ENCODE measurements at regions not wholly inside any gene's neighbourhood (a gene's known extent, or its start where the extent isn't known, plus 50 kb on each side); places are given as distances from the start of the nearest gene placed in this dataset.

DNA sequence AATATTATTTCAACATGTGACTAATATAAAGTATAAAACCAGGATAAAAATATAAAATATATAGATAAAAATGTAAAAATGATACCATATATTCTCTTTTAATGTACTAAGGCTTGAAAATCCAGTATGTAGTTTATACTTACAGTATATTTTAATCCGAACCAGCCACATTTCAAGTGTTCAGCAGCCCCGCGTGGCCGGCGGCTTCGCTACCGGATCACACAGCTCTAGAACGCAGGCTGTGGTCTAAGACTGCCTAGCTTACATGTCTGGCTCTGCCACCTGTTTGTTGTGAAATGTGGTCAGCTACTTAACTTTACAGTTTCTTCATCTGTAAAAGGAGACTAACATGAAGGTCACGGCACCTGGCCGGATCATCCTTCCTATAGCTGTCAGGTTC lies 189.7 kb upstream of the TBX3 start:
- Histone ChIP-seq H3K4me1 (no peaks in the 10 kb centered on the region), H3K36me3 (no peaks in the 10 kb centered on the region), H3K9me3 (no peaks in the 10 kb centered on the region), H3K27ac (no peak overlapping the region), H3K4me3 (no peak overlapping the region), H3K27me3 (no peaks in the 10 kb centered on the region)
- in situ Hi-C loops (cut with MboI; ENCODE audit: low pct_ligation_motif_present in 1 of 4, low pct_unique_long_range_greater_than_20kb in 1 of 4, low sequenced_read_pairs in 3 of 4) (no loop called here), intact Hi-C loops (cut with DNase I; ENCODE audit: low total_unique reads) (no loop called here)
- 95% methylated on average over 5 to 10 of the region's 10 CpGs for WGBS, 2 donors (ENCODE audit: low coverage in 1 of 2)
- DNase-seq: no peak
- no peak for TF ChIP-seq POLR2A (IDR thresholded peaks at IDR 0.05)
- TF ChIP-seq POLR2AphosphoS5 (IDR thresholded peaks at IDR 0.05): no peak
- TF ChIP-seq, protein P1, sequence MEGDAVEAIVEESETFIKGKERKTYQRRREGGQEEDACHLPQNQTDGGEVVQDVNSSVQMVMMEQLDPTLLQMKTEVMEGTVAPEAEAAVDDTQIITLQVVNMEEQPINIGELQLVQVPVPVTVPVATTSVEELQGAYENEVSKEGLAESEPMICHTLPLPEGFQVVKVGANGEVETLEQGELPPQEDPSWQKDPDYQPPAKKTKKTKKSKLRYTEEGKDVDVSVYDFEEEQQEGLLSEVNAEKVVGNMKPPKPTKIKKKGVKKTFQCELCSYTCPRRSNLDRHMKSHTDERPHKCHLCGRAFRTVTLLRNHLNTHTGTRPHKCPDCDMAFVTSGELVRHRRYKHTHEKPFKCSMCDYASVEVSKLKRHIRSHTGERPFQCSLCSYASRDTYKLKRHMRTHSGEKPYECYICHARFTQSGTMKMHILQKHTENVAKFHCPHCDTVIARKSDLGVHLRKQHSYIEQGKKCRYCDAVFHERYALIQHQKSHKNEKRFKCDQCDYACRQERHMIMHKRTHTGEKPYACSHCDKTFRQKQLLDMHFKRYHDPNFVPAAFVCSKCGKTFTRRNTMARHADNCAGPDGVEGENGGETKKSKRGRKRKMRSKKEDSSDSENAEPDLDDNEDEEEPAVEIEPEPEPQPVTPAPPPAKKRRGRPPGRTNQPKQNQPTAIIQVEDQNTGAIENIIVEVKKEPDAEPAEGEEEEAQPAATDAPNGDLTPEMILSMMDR (IDR thresholded peaks at IDR 0.05): no peak
- TF ChIP-seq EP300 (IDR thresholded peaks at IDR 0.05; ENCODE audit: low read depth): no peak

DNA sequence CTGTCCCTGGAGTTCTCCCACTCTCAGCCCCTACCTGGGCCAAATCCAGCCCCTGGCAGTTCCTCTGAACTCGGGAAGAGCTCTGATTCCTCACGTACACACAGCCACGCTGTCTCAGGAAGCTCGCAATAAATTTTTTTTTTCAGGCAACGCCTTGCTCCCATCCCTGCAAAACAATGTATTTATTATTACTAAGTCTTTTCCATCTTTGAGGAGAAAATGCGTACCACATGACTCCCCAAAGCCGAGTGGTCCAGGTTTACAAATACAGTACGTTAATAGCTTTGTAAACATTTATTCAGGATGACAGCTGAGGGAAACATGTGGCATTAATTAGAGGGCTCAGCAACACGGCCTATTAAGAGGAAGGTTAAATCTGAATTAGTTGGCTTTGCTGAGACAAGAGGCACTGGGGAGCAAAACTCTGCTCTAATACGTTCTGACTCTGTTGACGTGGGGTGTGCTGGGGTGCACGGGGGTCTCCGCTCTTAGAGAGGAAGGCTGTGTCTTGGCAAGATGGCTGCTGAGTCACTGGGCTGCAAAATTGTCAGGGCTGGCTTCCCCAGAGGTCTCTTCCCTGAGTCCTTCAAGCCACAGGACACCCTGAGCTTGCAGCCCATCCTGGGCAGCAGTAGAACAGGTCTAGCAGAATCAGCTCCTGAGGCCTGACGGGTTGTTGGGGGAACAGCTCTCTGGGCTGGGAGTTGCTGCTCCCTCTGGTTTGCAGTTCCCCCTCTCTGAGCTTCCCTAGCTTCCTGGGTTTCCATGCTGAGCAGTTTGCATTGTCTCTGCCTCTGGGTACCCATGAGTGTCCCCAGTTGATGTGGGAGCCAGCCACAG lies 185.2 kb upstream of the TBX3 start:
- Histone ChIP-seq H3K27ac (no peak overlapping the region), H3K4me1 (no peaks in the 10 kb centered on the region), H3K4me3 (no peak overlapping the region), H3K9me3 (no peaks in the 10 kb centered on the region), H3K36me3 (no peaks in the 10 kb centered on the region), H3K27me3 (no peaks in the 10 kb centered on the region)
- no peak for DNase-seq
- in situ Hi-C loops (cut with MboI; ENCODE audit: low pct_ligation_motif_present in 1 of 4, low pct_unique_long_range_greater_than_20kb in 1 of 4, low sequenced_read_pairs in 3 of 4): no loop called here
- TF ChIP-seq, protein P1 (IDR thresholded peaks at IDR 0.05): no peak
- TF ChIP-seq POLR2AphosphoS5 (IDR thresholded peaks at IDR 0.05): no peak
- no peak for TF ChIP-seq EP300 (IDR thresholded peaks at IDR 0.05; ENCODE audit: low read depth)
- TF ChIP-seq POLR2A (IDR thresholded peaks at IDR 0.05): no peak
- WGBS, 2 donors (ENCODE audit: low coverage in 1 of 2): 33 to 44% methylated on average over 8 to 14 of the region's 14 CpGs
- intact Hi-C loops (cut with DNase I; ENCODE audit: low total_unique reads): no loop called here

DNA sequence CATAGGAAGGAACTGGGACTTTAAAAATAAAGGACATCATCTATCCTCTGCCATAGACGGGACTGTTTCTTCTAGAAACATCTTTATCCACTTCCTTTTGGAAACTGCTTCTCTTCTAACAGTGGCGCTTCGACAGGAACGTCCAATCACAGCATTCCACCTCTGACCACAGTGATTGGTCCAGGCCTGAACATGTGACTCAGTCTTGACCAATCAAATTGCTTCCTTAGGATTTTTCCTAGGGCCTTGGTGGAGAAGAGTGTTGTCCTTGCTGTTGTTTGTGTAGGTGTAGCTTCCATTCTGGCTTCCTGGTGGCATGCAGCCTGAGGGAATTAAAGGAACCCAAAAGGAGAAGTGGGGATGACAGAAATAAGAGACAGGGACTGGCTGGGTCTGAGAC lies 182.4 kb upstream of the TBX3 start:
- Histone ChIP-seq H3K4me3 (no peak overlapping the region), H3K4me1 (no peaks in the 10 kb centered on the region), H3K36me3 (no peaks in the 10 kb centered on the region), H3K9me3 (no peaks in the 10 kb centered on the region), H3K27ac (no peak overlapping the region), H3K27me3 (no peaks in the 10 kb centered on the region)
- no peak for TF ChIP-seq POLR2AphosphoS5 (IDR thresholded peaks at IDR 0.05)
- TF ChIP-seq POLR2A (IDR thresholded peaks at IDR 0.05): no peak
- TF ChIP-seq, protein P1 (IDR thresholded peaks at IDR 0.05): no peak
- TF ChIP-seq EP300 (IDR thresholded peaks at IDR 0.05; ENCODE audit: low read depth): no peak
- no peak for DNase-seq
- intact Hi-C loops (cut with DNase I; ENCODE audit: low total_unique reads) (no loop called here), in situ Hi-C loops (cut with MboI; ENCODE audit: low pct_ligation_motif_present in 1 of 4, low pct_unique_long_range_greater_than_20kb in 1 of 4, low sequenced_read_pairs in 3 of 4) (no loop called here)
- WGBS, 2 donors (ENCODE audit: low coverage in 1 of 2): 95% methylated on average over 4 of the region's 4 CpGs; no CpG with 5 or more reads in 1 of the 2 donors

DNA sequence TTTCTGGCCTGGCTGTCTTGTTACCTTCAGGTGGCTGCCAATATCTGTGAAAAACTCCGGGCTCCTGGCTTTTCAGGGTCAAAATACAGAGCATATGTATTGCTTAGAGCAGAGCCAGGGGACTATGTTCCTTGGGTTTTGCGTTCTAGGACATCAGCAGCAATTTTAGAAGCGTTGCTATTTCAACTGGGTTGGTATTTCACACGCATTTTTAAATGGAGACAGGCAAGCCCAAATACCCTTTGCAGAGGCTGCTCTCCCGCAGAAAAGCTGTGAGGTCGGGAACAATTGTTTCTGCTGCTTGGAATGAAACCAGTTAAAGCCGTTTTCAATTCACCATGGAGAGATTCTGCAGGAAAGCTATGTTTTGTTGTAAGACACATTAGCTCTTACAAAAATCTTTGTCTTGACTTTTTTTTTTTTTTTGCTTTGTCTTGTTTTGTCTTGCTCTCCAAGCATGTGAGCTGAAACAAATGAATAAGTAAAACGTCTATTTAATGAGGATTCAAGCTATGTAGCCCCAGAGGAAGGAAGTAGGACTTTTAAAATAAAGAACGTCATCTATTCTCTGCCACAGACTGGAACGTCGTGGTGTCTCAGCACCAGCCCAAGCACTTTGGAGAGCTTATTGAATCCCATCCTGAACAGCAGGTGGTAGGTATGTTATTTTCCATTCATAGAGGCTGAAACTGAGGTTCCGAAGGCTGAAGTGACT lies 181.0 kb upstream of the TBX3 start:
- peaks cover 0 to 8% of the 10 kb centered on the region in 2 donors for H3K9me3 ChIP-seq
- TF ChIP-seq POLR2A (IDR thresholded peaks at IDR 0.05) (no peak), EP300 (IDR thresholded peaks at IDR 0.05; ENCODE audit: low read depth) (no peak), POLR2AphosphoS5 (IDR thresholded peaks at IDR 0.05) (no peak)
- TF ChIP-seq, protein P1 (IDR thresholded peaks at IDR 0.05): no peak
- in situ Hi-C loops (cut with MboI; ENCODE audit: low pct_ligation_motif_present in 1 of 4, low pct_unique_long_range_greater_than_20kb in 1 of 4, low sequenced_read_pairs in 3 of 4) (no loop called here), intact Hi-C loops (cut with DNase I; ENCODE audit: low total_unique reads) (no loop called here)
- H3K27ac ChIP-seq: no peak overlapping the region
- no peaks in the 10 kb centered on the region for H3K36me3 ChIP-seq
- no peaks in the 10 kb centered on the region for H3K27me3 ChIP-seq
- no peak overlapping the region for H3K4me3 ChIP-seq
- H3K4me1 ChIP-seq: no peaks in the 10 kb centered on the region
- 58 to 62% methylated on average over 12 of the region's 12 CpGs for WGBS, 2 donors (ENCODE audit: low coverage in 1 of 2)
- DNase-seq: no peak
